ENCODE measurements at regions not wholly inside any gene's neighbourhood (a gene's known extent, or its start where the extent isn't known, plus 50 kb on each side); places are given as distances from the start of the nearest gene placed in this dataset.

GRCh38 chr9:87798261-87798833 is 72.4 kb downstream of the CTSL start:
- H2AFZ ChIP-seq (ENCODE audit: low read depth, low read length, severe bottlenecking), result no peak overlapping the region
- H3K36me3 ChIP-seq (ENCODE audit: low read length), result no peaks in the 10 kb centered on the region
- TF ChIP-seq CTCF (IDR thresholded peaks at IDR 0.05; ENCODE audit: insufficient read depth, low read length, poor library complexity, severe bottlenecking) (no peak), EZH2phosphoT487 (conservative IDR thresholded peaks at IDR 0.05; ENCODE audit: low read length) (no peak)
- H3K9me3 ChIP-seq (ENCODE audit: insufficient read depth, low read length), result no peaks in the 10 kb centered on the region
- H3K27ac ChIP-seq (ENCODE audit: low read depth, low read length), result no peak overlapping the region
- H3K79me2 ChIP-seq (ENCODE audit: insufficient read depth, low read length), result no peaks in the 10 kb centered on the region
- no peak overlapping the region for H3K9ac ChIP-seq (ENCODE audit: low read length)
- H3K4me3 ChIP-seq (ENCODE audit: insufficient read depth, low read length, poor library complexity, severe bottlenecking), result no peak overlapping the region
- no peaks in the 10 kb centered on the region for H3F3A ChIP-seq (ENCODE audit: insufficient read depth)
- H3K27me3 ChIP-seq (ENCODE audit: low read length), result no peaks in the 10 kb centered on the region
- no peaks in the 10 kb centered on the region for H3K9me2 ChIP-seq (replicated peaks; ENCODE audit: insufficient read depth, low read length)
- no peaks in the 10 kb centered on the region for H4K20me1 ChIP-seq (ENCODE audit: low read depth, low read length)
- H3K4me2 ChIP-seq (ENCODE audit: low read depth, low read length, poor library complexity, severe bottlenecking), result no peak overlapping the region

- Histone ChIP-seq H3F3A (ENCODE audit: insufficient read depth) (no peaks in the 10 kb centered on the region), H3K9me3 (ENCODE audit: insufficient read depth, low read length) (no peaks in the 10 kb centered on the region), H4K20me1 (ENCODE audit: low read depth, low read length) (no peaks in the 10 kb centered on the region), H3K9ac (ENCODE audit: low read length) (no peak overlapping the region), H3K27ac (ENCODE audit: low read depth, low read length) (no peak overlapping the region), H3K27me3 (ENCODE audit: low read length) (no peaks in the 10 kb centered on the region), H3K79me2 (ENCODE audit: insufficient read depth, low read length) (no peaks in the 10 kb centered on the region), H2AFZ (ENCODE audit: low read depth, low read length, severe bottlenecking) (no peak overlapping the region), H3K36me3 (ENCODE audit: low read length) (no peaks in the 10 kb centered on the region), H3K4me3 (ENCODE audit: insufficient read depth, low read length, poor library complexity, severe bottlenecking) (no peak overlapping the region), H3K4me2 (ENCODE audit: low read depth, low read length, poor library complexity, severe bottlenecking) (no peak overlapping the region), H3K9me2 (replicated peaks; ENCODE audit: insufficient read depth, low read length) (no peaks in the 10 kb centered on the region)
- no peak for TF ChIP-seq CTCF (IDR thresholded peaks at IDR 0.05; ENCODE audit: insufficient read depth, low read length, poor library complexity, severe bottlenecking)
- no peak for TF ChIP-seq EZH2phosphoT487 (conservative IDR thresholded peaks at IDR 0.05; ENCODE audit: low read length)
These were observed 73.6 kb downstream of the CTSL start for GRCh38 chr9:87799503-87799902.

GRCh38 chr9:87800456-87800855 is 74.5 kb downstream of the CTSL start:
- Histone ChIP-seq H2AFZ (ENCODE audit: low read depth, low read length, severe bottlenecking) (no peak overlapping the region), H3K9me2 (replicated peaks; ENCODE audit: insufficient read depth, low read length) (no peaks in the 10 kb centered on the region), H3K9ac (ENCODE audit: low read length) (no peak overlapping the region), H3K27ac (ENCODE audit: low read depth, low read length) (no peak overlapping the region), H3K9me3 (ENCODE audit: insufficient read depth, low read length) (no peaks in the 10 kb centered on the region), H4K20me1 (ENCODE audit: low read depth, low read length) (no peaks in the 10 kb centered on the region), H3K79me2 (ENCODE audit: insufficient read depth, low read length) (no peaks in the 10 kb centered on the region), H3F3A (ENCODE audit: insufficient read depth) (no peaks in the 10 kb centered on the region), H3K36me3 (ENCODE audit: low read length) (no peaks in the 10 kb centered on the region), H3K4me2 (ENCODE audit: low read depth, low read length, poor library complexity, severe bottlenecking) (no peak overlapping the region), H3K4me3 (ENCODE audit: insufficient read depth, low read length, poor library complexity, severe bottlenecking) (no peak overlapping the region), H3K27me3 (ENCODE audit: low read length) (no peaks in the 10 kb centered on the region)
- TF ChIP-seq CTCF (IDR thresholded peaks at IDR 0.05; ENCODE audit: insufficient read depth, low read length, poor library complexity, severe bottlenecking) (no peak), EZH2phosphoT487 (conservative IDR thresholded peaks at IDR 0.05; ENCODE audit: low read length) (no peak)
